ENCODE measurements at regions not wholly inside any gene's neighbourhood (a gene's known extent, or its start where the extent isn't known, plus 50 kb on each side); places are given as distances from the start of the nearest gene placed in this dataset.

DNA sequence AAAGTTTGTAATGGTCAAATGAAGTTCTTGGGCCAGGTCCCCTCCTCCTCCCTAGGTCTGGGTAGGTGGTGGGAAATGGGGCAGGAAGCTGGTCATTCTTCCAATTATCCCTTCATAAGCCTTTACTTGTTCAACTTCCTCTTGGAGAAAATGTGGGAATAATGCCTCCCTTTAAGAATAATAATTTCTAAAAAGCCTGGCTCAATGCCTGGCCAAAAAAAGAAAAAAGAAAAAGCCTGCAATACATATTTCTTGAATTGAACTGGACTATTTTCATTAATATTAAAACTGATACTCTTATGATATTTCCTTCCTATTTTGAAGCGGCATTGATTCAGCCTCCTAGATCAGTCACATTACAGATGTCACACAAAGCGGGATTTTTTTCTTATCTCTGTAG is 600.9 kb downstream of the CCDC171 start:
- no peaks in the 10 kb centered on the region for H3K36me3 ChIP-seq (replicated peaks; ENCODE audit: low read depth, low read length)
- TF ChIP-seq, protein P1, sequence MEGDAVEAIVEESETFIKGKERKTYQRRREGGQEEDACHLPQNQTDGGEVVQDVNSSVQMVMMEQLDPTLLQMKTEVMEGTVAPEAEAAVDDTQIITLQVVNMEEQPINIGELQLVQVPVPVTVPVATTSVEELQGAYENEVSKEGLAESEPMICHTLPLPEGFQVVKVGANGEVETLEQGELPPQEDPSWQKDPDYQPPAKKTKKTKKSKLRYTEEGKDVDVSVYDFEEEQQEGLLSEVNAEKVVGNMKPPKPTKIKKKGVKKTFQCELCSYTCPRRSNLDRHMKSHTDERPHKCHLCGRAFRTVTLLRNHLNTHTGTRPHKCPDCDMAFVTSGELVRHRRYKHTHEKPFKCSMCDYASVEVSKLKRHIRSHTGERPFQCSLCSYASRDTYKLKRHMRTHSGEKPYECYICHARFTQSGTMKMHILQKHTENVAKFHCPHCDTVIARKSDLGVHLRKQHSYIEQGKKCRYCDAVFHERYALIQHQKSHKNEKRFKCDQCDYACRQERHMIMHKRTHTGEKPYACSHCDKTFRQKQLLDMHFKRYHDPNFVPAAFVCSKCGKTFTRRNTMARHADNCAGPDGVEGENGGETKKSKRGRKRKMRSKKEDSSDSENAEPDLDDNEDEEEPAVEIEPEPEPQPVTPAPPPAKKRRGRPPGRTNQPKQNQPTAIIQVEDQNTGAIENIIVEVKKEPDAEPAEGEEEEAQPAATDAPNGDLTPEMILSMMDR (IDR thresholded peaks at IDR 0.05; ENCODE audit: low read depth, low read length) = no peak
- TF ChIP-seq EZH2phosphoT487 (IDR thresholded peaks at IDR 0.05; ENCODE audit: low read depth) = no peak
- no peaks in the 10 kb centered on the region for H3K9me3 ChIP-seq (ENCODE audit: insufficient read depth, low read length)
- H3K4me2 ChIP-seq (ENCODE audit: low read length) = peak overlapping the region; percentile 61; the same call in 1 of the 2 replicates
- H3K4me1 ChIP-seq (ENCODE audit: low read length) = peaks cover 7% of the 10 kb centered on the region; the same call in 1 of the 2 replicates
- no peak overlapping the region for H3K9ac ChIP-seq (ENCODE audit: low read length)
- H3K27me3 ChIP-seq (ENCODE audit: low read depth, low read length) = 0 out of 2 replicates have a peak, but pooled peaks cover 6% of the 10 kb centered on the region
- H3K79me2 ChIP-seq (ENCODE audit: low read length) = no peaks in the 10 kb centered on the region
- no peak overlapping the region for H2AFZ ChIP-seq (ENCODE audit: low read depth, low read length)
- no peaks in the 10 kb centered on the region for H4K20me1 ChIP-seq (ENCODE audit: insufficient read depth, low read length)
- no peak overlapping the region for H3K27ac ChIP-seq (ENCODE audit: low read length)
- H3K4me3 ChIP-seq (ENCODE audit: low read length) = no peak overlapping the region

DNA sequence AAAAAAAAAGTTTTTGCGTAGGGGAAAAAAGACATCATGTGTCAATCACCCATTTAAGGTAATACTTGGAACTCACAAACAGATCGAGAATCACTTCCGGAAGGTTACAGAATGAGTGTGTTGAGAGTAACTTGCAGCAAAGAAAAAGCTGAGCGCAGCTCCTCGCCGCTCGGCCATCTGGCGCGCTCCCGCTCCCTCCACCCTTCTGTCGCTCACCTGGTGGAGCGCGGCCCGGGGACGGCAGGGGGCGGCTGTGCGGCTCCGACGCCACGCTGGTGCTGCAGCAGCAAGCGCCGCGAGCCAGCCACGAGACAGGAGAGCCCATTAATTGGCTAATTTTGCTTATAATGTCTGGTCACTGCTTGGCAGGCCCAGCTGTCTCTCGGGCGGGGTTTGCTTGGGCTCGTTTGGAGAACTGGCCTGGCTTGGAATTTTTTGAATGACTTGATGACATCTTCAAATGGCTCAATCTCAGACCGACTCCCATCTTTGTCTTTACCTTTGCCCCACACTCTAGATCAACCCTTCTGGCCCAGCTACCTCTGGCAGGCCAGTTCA is 601.8 kb downstream of the CCDC171 start:
- Histone ChIP-seq H3K4me2 (ENCODE audit: low read length) (peak overlapping the region; percentile 61), H2AFZ (ENCODE audit: low read depth, low read length) (peak overlapping the region; percentile 40; the same call in 1 of the 2 replicates)

DNA sequence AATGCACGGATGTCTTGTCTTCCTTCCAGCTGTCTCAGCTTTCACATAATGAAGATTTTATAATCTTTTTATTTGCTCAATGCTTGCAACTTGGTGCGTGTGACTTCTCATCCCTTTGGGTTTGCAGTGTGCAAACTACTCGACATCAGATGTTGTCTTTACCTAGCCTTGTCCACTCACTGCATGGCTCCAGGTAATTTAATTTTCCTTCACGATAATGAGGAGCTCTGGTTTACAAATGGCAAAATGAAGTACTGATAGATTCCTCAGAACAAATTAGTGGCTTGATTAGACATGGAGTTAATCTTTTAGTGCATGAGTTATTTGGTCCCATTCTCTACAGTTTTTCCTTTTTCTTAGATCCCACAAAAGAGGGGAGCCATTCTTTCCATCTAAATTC is 603.0 kb downstream of the CCDC171 start:
- H2AFZ ChIP-seq (ENCODE audit: low read depth, low read length) = no peak overlapping the region

More for the DNA sequence above, 601.8 kb downstream of the CCDC171 start:
- Histone ChIP-seq H3K27ac (ENCODE audit: low read length) (no peak overlapping the region), H3K4me1 (ENCODE audit: low read length) (peaks cover 7% of the 10 kb centered on the region; the same call in 1 of the 2 replicates), H3K9me3 (ENCODE audit: insufficient read depth, low read length) (no peaks in the 10 kb centered on the region), H3K79me2 (ENCODE audit: low read length) (no peaks in the 10 kb centered on the region), H4K20me1 (ENCODE audit: insufficient read depth, low read length) (no peaks in the 10 kb centered on the region), H3K4me3 (ENCODE audit: low read length) (peak overlapping the region; percentile 56), H3K9ac (ENCODE audit: low read length) (no peak overlapping the region), H3K36me3 (replicated peaks; ENCODE audit: low read depth, low read length) (no peaks in the 10 kb centered on the region), H3K27me3 (ENCODE audit: low read depth, low read length) (0 out of 2 replicates have a peak, but pooled peaks cover 6% of the 10 kb centered on the region)
- no peak for TF ChIP-seq EZH2phosphoT487 (IDR thresholded peaks at IDR 0.05; ENCODE audit: low read depth)
- TF ChIP-seq, protein P1 (IDR thresholded peaks at IDR 0.05; ENCODE audit: low read depth, low read length) = no peak; the same call in 1 of the 2 replicates

DNA sequence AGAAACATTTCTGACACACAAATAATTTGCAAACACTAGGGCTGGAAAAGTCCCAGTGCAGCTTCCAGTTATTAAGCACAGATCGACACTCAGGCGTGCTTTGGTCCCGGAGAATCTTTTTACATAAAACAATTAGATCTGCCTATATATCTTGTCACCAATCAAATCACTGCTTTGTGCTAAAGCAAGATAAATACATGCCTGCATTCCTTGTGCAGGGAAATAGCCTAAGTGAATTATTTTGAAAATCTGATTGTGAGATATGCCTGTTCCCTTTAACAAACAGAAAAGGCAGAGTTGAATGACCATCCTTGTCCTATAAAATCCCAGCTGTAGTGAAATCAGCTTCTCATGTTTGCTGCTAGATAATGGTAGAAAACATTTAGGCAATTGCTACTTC is 604.4 kb downstream of the CCDC171 start:
- H3K9me3 ChIP-seq (ENCODE audit: insufficient read depth, low read length) = no peaks in the 10 kb centered on the region
- no peaks in the 10 kb centered on the region for H4K20me1 ChIP-seq (ENCODE audit: insufficient read depth, low read length)
- TF ChIP-seq, protein P1 (IDR thresholded peaks at IDR 0.05; ENCODE audit: low read depth, low read length) = no peak
- no peak for TF ChIP-seq EZH2phosphoT487 (IDR thresholded peaks at IDR 0.05; ENCODE audit: low read depth)
- no peak overlapping the region for H3K27ac ChIP-seq (ENCODE audit: low read length)
- no peaks in the 10 kb centered on the region for H3K27me3 ChIP-seq (ENCODE audit: low read depth, low read length)
- no peaks in the 10 kb centered on the region for H3K79me2 ChIP-seq (ENCODE audit: low read length)
- no peak overlapping the region for H3K9ac ChIP-seq (ENCODE audit: low read length)
- no peaks in the 10 kb centered on the region for H3K36me3 ChIP-seq (replicated peaks; ENCODE audit: low read depth, low read length)
- no peak overlapping the region for H3K4me2 ChIP-seq (ENCODE audit: low read length)
- no peak overlapping the region for H2AFZ ChIP-seq (ENCODE audit: low read depth, low read length)
- H3K4me3 ChIP-seq (ENCODE audit: low read length) = no peak overlapping the region
- no peaks in the 10 kb centered on the region for H3K4me1 ChIP-seq (ENCODE audit: low read length)

More for the DNA sequence above, 603.0 kb downstream of the CCDC171 start:
- Histone ChIP-seq H3K9me3 (ENCODE audit: insufficient read depth, low read length) (no peaks in the 10 kb centered on the region), H3K27me3 (ENCODE audit: low read depth, low read length) (0 out of 2 replicates have a peak, but pooled peaks cover 2% of the 10 kb centered on the region), H3K27ac (ENCODE audit: low read length) (no peak overlapping the region), H3K36me3 (replicated peaks; ENCODE audit: low read depth, low read length) (no peaks in the 10 kb centered on the region), H3K79me2 (ENCODE audit: low read length) (no peaks in the 10 kb centered on the region), H3K4me3 (ENCODE audit: low read length) (no peak overlapping the region), H3K9ac (ENCODE audit: low read length) (no peak overlapping the region), H3K4me2 (ENCODE audit: low read length) (no peak overlapping the region), H4K20me1 (ENCODE audit: insufficient read depth, low read length) (no peaks in the 10 kb centered on the region), H3K4me1 (ENCODE audit: low read length) (peaks cover 6% of the 10 kb centered on the region; the same call in 1 of the 2 replicates)
- TF ChIP-seq EZH2phosphoT487 (IDR thresholded peaks at IDR 0.05; ENCODE audit: low read depth) = no peak
- TF ChIP-seq, protein P1 (IDR thresholded peaks at IDR 0.05; ENCODE audit: low read depth, low read length) = no peak

Data from OCI-LY3 (cell line).